H1 (cell line): ENCODE measurements at regions not wholly inside any gene's neighbourhood (a gene's known extent, or its start where the extent isn't known, plus 50 kb on each side); places are given as distances from the start of the nearest gene placed in this dataset.
"Not testable (repeated sequence)": the region's sequence is repeated elsewhere in the genome, so short reads cannot be mapped to it uniquely, and the experiment has no call there.

Experiments
- CTCF ChIA-PET: fragments of 300-600 bp; sonication (Branson Sonifier 250); formaldehyde crosslinking; loops from one replicate; lab custom pipeline; 2021; ENCODE audit not compliant: partially characterized antibody; lab: Charles Lee
- POLR2A ChIA-PET: fragments of 300-600 bp; sonication (Branson Sonifier 250); formaldehyde crosslinking; loops from one replicate; lab custom pipeline; 2021; ENCODE audit warnings: inconsistent platforms; ENCODE audit not compliant: partially characterized antibody; lab: Charles Lee
- DNase-seq, 2 experiments: peaks; one replicate each; pipeline versions ENCODE4 v3.0.0 to v3.0.0-alpha.2; 2010 to 2022; ENCODE audit warnings: low spot score in 2 of 2, low read depth in 1 of 2, mixed read lengths in 1 of 2
- FAIRE-seq: peaks from 2 replicates; lab custom pipeline; 2011; peaks lifted over from hg19 to GRCh38; lab: Jason Lieb, UNC
- H2AFZ ChIP-seq: 2 replicates; pipeline ENCODE4 v1.8.1; 2012; ENCODE audit warnings: low read length, inconsistent platforms
- H2AK5ac ChIP-seq: 2 replicates; pipeline ENCODE4 v1.6.1; 2013; ENCODE audit warnings: low read depth, low read length
- H2BK120ac ChIP-seq: replicated peaks from 2 replicates; pipeline ENCODE3; 2013; ENCODE audit warnings: low read depth, low read length, inconsistent platforms
- H2BK12ac ChIP-seq: 2 replicates; pipeline ENCODE4 v1.6.1; 2013; ENCODE audit warnings: low read depth, low read length
- H2BK15ac ChIP-seq: 2 replicates; pipeline ENCODE4 v1.6.1; 2013; ENCODE audit warnings: low read length
- H2BK20ac ChIP-seq: 2 replicates; pipeline ENCODE4 v1.6.1; 2013; ENCODE audit warnings: low read length
- H2BK5ac ChIP-seq: 2 replicates; pipeline ENCODE4 v1.6.1; 2013; ENCODE audit warnings: low read depth, low read length
- H3K14ac ChIP-seq: 2 replicates; pipeline ENCODE4 v1.6.1; 2013; ENCODE audit warnings: inconsistent platforms; ENCODE audit not compliant: insufficient read length
- H3K18ac ChIP-seq: 2 replicates; pipeline ENCODE4 v1.6.1; 2013; ENCODE audit warnings: low read length; ENCODE audit errors: extremely low read depth
- H3K23ac ChIP-seq: 2 replicates; pipeline ENCODE4 v1.6.1; 2013; ENCODE audit warnings: inconsistent platforms; ENCODE audit not compliant: insufficient read length
- H3K23me2 ChIP-seq: 2 replicates; pipeline ENCODE4 v1.6.1; 2013; ENCODE audit warnings: low read depth, low read length
- H3K27ac ChIP-seq: 2 replicates; pipeline ENCODE4 v1.6.1; 2011; ENCODE audit warnings: low read depth, low read length, inconsistent platforms
- H3K27me3 ChIP-seq, 4 experiments: replicated peaks in 1 of 4; 1 replicate in 1 of 4; 2 replicates in 3 of 4; pipeline versions ENCODE4 v1.6.1 to v1.8.1; 2011 to 2013; ENCODE audit warnings: low read length in 3 of 4, mild to moderate bottlenecking in 3 of 4, inconsistent platforms in 2 of 4, mixed read lengths in 2 of 4, moderate library complexity in 1 of 4; ENCODE audit not compliant: control insufficient read depth in 3 of 4, insufficient read depth in 3 of 4; ENCODE audit errors: extremely low read depth in 1 of 4
- H3K36me3 ChIP-seq, 4 experiments: 2 replicates each; pipeline versions ENCODE4 v1.6.1 to v1.8.1; 2011 to 2013; ENCODE audit warnings: mild to moderate bottlenecking in 4 of 4, low read length in 3 of 4, moderate library complexity in 2 of 4, control low read depth in 1 of 4, inconsistent platforms in 1 of 4; ENCODE audit not compliant: insufficient read depth in 4 of 4, control insufficient read depth in 2 of 4
- H3K4ac ChIP-seq: replicated peaks from 2 replicates; pipeline ENCODE3; 2013; ENCODE audit warnings: low read length, low read depth, mixed read lengths, inconsistent platforms; ENCODE audit not compliant: insufficient read length
- H3K4me1 ChIP-seq, 4 experiments: replicated peaks in 1 of 4; 1 replicate in 1 of 4; 2 replicates in 3 of 4; pipeline versions ENCODE4 v1.6.1 to v1.8.1; 2011 to 2013; ENCODE audit warnings: low read length in 3 of 4, inconsistent platforms in 2 of 4, mixed read lengths in 1 of 4; ENCODE audit not compliant: insufficient read depth in 4 of 4, control insufficient read depth in 3 of 4
- H3K4me2 ChIP-seq, 2 experiments: 2 replicates each; pipeline versions ENCODE4 v1.6.1 to v1.8.1; 2011 to 2013; ENCODE audit warnings: low read depth in 2 of 2, low read length in 2 of 2, control low read depth in 1 of 2, inconsistent platforms in 1 of 2, mild to moderate bottlenecking in 1 of 2; ENCODE audit not compliant: insufficient read depth in 1 of 2
- H3K4me3 ChIP-seq, 4 experiments: fragments of 200-600, 300-600 bp in 1 of 4; sonication (generic), shearing (Covaris generic), sonication (Bioruptor Twin) in 1 of 4; 2 replicates each; pipeline versions ENCODE4 v1.5.1 to v1.8.1; 2011 to 2016; ENCODE audit warnings: low read length in 4 of 4, low read depth in 3 of 4, control low read depth in 2 of 4, inconsistent platforms in 2 of 4, mild to moderate bottlenecking in 2 of 4, mixed read lengths in 1 of 4, moderate library complexity in 1 of 4; ENCODE audit not compliant: insufficient read depth in 2 of 4; ENCODE audit errors: extremely low read depth in 1 of 4
- H3K56ac ChIP-seq: replicated peaks from 2 replicates; pipeline ENCODE3; 2013; ENCODE audit warnings: low read depth, mild to moderate bottlenecking, mixed read lengths, low read length, inconsistent platforms; ENCODE audit not compliant: insufficient read length
- H3K79me1 ChIP-seq: 2 replicates; pipeline ENCODE4 v1.6.1; 2013; ENCODE audit warnings: low read depth, low read length, control low read depth
- H3K79me2 ChIP-seq, 2 experiments: 2 replicates each; pipeline versions ENCODE4 v1.6.1 to v1.8.1; 2012 to 2013; ENCODE audit warnings: low read length in 2 of 2, mild to moderate bottlenecking in 2 of 2, inconsistent platforms in 1 of 2; ENCODE audit not compliant: insufficient read depth in 2 of 2, control insufficient read depth in 1 of 2
- H3K9ac ChIP-seq, 4 experiments: replicated peaks in 1 of 4; 1 replicate in 1 of 4; 2 replicates in 3 of 4; pipeline versions ENCODE4 v1.6.1 to v1.8.1; 2011 to 2013; ENCODE audit warnings: low read depth in 3 of 4, low read length in 3 of 4, control low read depth in 2 of 4, mild to moderate bottlenecking in 2 of 4, moderate library complexity in 2 of 4, inconsistent platforms in 1 of 4; ENCODE audit errors: extremely low read depth in 1 of 4
- H3K9me3 ChIP-seq, 2 experiments: 2 replicates each; pipeline versions ENCODE4 v1.6.1 to v1.8.1; 2012 to 2013; ENCODE audit warnings: mild to moderate bottlenecking in 2 of 2, moderate library complexity in 2 of 2, control low read depth in 1 of 2, inconsistent platforms in 1 of 2, low read depth in 1 of 2, low read length in 1 of 2, mixed read lengths in 1 of 2; ENCODE audit not compliant: insufficient read depth in 2 of 2
- H4K20me1 ChIP-seq, 2 experiments: replicated peaks in 1 of 2; 2 replicates each; pipeline versions ENCODE3 to v1.8.1; 2011 to 2013; ENCODE audit warnings: inconsistent platforms in 2 of 2, low read length in 2 of 2, mild to moderate bottlenecking in 1 of 2; ENCODE audit not compliant: insufficient read depth in 2 of 2, control insufficient read depth in 1 of 2
- H4K5ac ChIP-seq: 2 replicates; pipeline ENCODE4 v1.6.1; 2013; ENCODE audit warnings: low read length, low read depth, mixed read lengths, inconsistent platforms; ENCODE audit not compliant: insufficient read length
- H4K8ac ChIP-seq: 2 replicates; pipeline ENCODE4 v1.8.0; 2013; ENCODE audit warnings: mild to moderate bottlenecking, moderate library complexity, low read length, inconsistent platforms; ENCODE audit not compliant: insufficient read depth; ENCODE audit errors: extremely low read depth
- H4K91ac ChIP-seq: replicated peaks from 2 replicates; pipeline ENCODE3; 2013; ENCODE audit warnings: low read length, mixed read lengths, inconsistent platforms; ENCODE audit not compliant: insufficient read length
- CBX8 ChIP-seq: fragments of 300-800, 300-1000 bp; sonication (generic); IDR thresholded peaks from 2 replicates; pipeline ENCODE4 v1.7.1; 2016; ENCODE audit warnings: low read depth, low read length, borderline replicate concordance
- TAF7 ChIP-seq: optimal IDR thresholded peaks from 2 replicates; pipeline ENCODE3; 2011; ENCODE audit warnings: low read depth, mild to moderate bottlenecking, inconsistent platforms, low read length, moderate library complexity, borderline replicate concordance
- WGBS, 2 experiments: shearing (Covaris generic) in 1 of 2; methylation state at CpG; one replicate each; pipeline versions ENCODE4 v1.1.6 to v1.1.7; 2013 to 2015; ENCODE audit warnings: low lambda C conversion rate in 2 of 2, mixed read lengths in 2 of 2, inconsistent platforms in 1 of 2, low coverage in 1 of 2, missing lambda C conversion rate in 1 of 2; ENCODE audit not compliant: insufficient replicate concordance in 2 of 2, insufficient coverage in 1 of 2, insufficient read length in 1 of 2; ENCODE audit errors: extremely low coverage in 1 of 2, missing lambda C conversion rate in 1 of 2; 5-methylcytosine and 5-hydroxymethylcytosine counted together

- H3K9ac ChIP-seq = no peak overlapping the region
- H3K9me3 ChIP-seq = no peaks in the 10 kb centered on the region
- H3K79me2 ChIP-seq = no peaks in the 10 kb centered on the region
- no peak overlapping the region for H3K4ac ChIP-seq
- no peak for DNase-seq
- no peaks in the 10 kb centered on the region for H3K79me1 ChIP-seq
- no peak overlapping the region for H3K4me3 ChIP-seq
- no peak overlapping the region for H3K4me2 ChIP-seq
- no peak overlapping the region for H4K91ac ChIP-seq
- no peak overlapping the region for H4K8ac ChIP-seq
- no peak overlapping the region for H3K18ac ChIP-seq
- CTCF ChIA-PET = interaction anchor here (1.2 kb wide), 1 partner anchor 9 kb away, joined by 4 read pairs; no protein-coding TSS in a partner anchor
- H3K56ac ChIP-seq = no peak overlapping the region
- H2BK5ac ChIP-seq = no peak overlapping the region
- no peak overlapping the region for H3K14ac ChIP-seq
- no peak for TF ChIP-seq CBX8
- TF ChIP-seq TAF7 = no peak
- H2AFZ ChIP-seq = no peak overlapping the region
- H3K4me1 ChIP-seq = no peaks in the 10 kb centered on the region
- H3K23me2 ChIP-seq = no peaks in the 10 kb centered on the region
- H3K27me3 ChIP-seq = no peaks in the 10 kb centered on the region
- POLR2A ChIA-PET = no interaction called here
- WGBS, 2 experiments = 89% methylated on average over 2 of the region's 2 CpGs; no CpG with 5 or more reads in 1 of the 2 experiments
- no peak overlapping the region for H2BK20ac ChIP-seq
- no peak overlapping the region for H4K5ac ChIP-seq
- no peak overlapping the region for H2BK15ac ChIP-seq
- no peaks in the 10 kb centered on the region for H4K20me1 ChIP-seq
- FAIRE-seq = no peak
- no peak overlapping the region for H2BK120ac ChIP-seq
- no peak overlapping the region for H3K23ac ChIP-seq
- H2AK5ac ChIP-seq = no peak overlapping the region
- no peak overlapping the region for H2BK12ac ChIP-seq
- H3K36me3 ChIP-seq = no peaks in the 10 kb centered on the region
- H3K27ac ChIP-seq = no peak overlapping the region
These were observed 164.4 kb downstream of the EVA1A start for GRCh38 chr2:75396314-75396713.

- H2AFZ ChIP-seq, H4K20me1 ChIP-seq, H3K23ac ChIP-seq, H2BK120ac ChIP-seq, H3K18ac ChIP-seq, H2BK5ac ChIP-seq, H4K91ac ChIP-seq, H3K27me3 ChIP-seq, H3K4me2 ChIP-seq, H3K9me3 ChIP-seq, H3K4ac ChIP-seq, H3K9ac ChIP-seq, H3K14ac ChIP-seq, H4K5ac ChIP-seq, H3K4me3 ChIP-seq, H4K8ac ChIP-seq, H2BK20ac ChIP-seq, POLR2A ChIA-PET, H3K36me3 ChIP-seq, FAIRE-seq, H2AK5ac ChIP-seq, H3K4me1 ChIP-seq, H3K56ac ChIP-seq, H3K79me2 ChIP-seq, H3K79me1 ChIP-seq, H3K27ac ChIP-seq, H3K23me2 ChIP-seq, DNase-seq, H2BK12ac ChIP-seq, H2BK15ac ChIP-seq: not testable (repeated sequence)
- WGBS, 2 experiments = 83% methylated on average over 2 of the region's 2 CpGs; no CpG with 5 or more reads in 1 of the 2 experiments
- CTCF ChIA-PET = interaction anchor here (1.2 to 1.4 kb wide), 2 partner anchors 11 to 154 kb away, joined by 4 read pairs; no protein-coding TSS in a partner anchor
These were observed 166.0 kb downstream of the EVA1A start for GRCh38 chr2:75394764-75395163.
